GM19043 (cell line): ENCODE measurements at regions not wholly inside any gene's neighbourhood (a gene's known extent, or its start where the extent isn't known, plus 50 kb on each side); places are given as distances from the start of the nearest gene placed in this dataset.
"Not testable (repeated sequence)": the region's sequence is repeated elsewhere in the genome, so short reads cannot be mapped to it uniquely, and the experiment has no call there.

Source experiments
- ATAC-seq: cut with Tn5 transposase; IDR thresholded peaks from one replicate; pipeline ENCODE4 v1.9.1; 2021; ENCODE audit warnings: low read depth; ENCODE audit not compliant: unreplicated experiment

DNA sequence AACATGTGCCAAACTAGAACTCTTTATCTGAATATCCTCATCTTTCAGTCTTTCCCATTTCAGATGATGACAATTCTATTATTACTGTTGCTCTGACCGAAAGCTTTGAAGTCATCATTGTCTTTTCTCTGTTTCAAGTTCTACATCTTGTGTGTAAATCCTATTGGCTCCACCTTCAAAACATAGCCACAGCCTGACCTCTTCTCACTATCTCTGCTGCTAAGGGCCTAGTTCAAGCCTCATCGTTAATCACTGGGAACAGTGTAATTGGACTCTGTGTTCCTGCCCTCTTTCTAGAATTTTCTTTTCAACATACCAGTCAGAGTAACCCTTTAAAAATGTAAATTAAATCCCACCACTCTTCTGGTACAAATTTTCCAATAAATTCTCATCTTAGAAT lies 105.1 kb downstream of the OXSM start:
- ATAC-seq = no peak

DNA sequence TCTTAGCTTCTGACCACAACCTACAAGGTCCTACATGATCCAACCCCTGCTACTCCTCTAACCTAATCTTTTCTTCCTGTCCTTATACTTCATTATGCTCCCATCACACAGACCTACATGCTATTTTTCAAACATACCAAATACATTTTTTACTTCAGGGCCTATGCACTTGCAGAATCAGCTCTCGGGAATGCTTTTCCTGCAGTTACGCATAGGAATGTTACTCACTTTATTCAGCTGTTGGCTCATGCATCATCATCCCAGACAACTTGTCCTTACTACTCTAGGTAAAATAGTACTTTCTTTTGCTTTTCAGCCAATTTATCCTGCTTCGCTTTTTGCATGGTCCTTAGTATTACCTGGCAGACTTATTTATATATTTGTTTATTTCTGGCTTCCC lies 105.6 kb downstream of the OXSM start:
- ATAC-seq = no peak

DNA sequence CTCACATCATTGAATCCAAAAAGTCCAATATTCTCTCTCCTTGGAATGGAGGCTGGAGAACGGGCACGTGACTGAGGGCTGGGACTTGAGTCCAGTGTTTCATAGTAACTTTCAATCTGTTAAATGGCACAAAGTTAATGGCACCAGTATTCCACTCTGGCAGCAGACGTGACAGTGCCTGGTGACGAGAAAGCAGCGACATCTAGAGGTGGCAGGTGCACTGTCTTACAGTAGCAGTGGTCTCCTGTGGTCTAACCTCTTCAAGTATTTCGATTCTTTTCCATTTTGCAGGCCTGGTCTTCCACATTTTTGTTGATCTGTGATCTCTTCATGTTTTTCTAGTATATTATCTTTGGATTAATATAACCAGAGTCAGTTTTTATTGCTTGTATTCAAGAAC lies 107.1 kb downstream of the OXSM start:
- no peak for ATAC-seq

DNA sequence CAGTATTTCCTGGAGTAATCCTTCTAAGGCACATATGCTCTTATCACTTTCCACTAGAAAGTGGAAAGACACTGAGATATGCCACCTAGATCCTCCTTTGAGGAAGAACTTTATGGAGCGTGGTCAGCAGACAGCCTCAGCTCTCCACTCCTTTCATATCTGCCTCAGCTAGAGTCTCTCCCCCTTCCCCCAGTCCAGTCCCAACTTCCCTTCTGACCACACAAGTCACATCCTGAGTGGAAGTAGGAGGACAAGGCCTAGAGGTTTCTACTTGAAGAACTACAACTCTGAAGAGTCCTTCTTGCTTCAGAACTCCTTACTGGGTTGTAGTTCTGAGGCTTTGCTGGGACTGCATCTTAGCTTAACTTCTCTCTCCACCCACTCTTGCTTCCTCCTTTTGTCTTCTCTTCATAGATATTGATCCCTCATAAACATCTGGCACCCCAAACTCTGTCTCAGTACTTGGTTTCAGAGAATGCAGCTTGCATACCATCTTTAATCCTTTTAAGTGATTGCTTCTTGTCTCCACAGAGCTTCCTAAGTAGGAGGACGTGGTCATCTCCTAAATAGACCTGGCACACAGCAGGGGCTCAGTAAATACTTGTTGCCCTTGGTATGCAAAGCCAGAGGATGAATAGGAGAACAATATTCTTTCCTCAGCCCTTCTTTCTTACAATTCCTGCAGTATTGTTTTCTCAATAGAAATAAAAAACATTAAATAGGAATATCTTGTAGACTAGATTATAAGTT lies 109.6 kb downstream of the OXSM start:
- ATAC-seq = no peak

DNA sequence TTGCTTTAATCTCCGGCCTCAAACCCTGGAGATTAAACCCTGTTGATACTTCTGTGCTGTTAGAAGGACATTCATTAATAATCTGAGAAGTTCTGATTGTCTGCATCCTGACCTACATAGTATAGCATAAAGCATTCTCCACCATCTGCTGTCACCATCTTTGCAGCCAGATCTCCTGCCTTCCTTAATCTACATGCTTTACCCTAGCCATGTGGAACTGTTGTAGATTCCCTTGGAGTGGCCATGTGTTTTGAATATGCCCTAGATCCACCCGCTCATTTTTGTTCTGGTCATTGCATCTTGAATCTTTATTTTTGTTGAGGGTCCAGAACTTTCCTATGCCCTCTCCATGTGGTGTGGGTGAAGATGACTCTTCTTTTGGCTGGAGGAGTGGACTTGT lies 110.3 kb downstream of the OXSM start:
- ATAC-seq = no peak

DNA sequence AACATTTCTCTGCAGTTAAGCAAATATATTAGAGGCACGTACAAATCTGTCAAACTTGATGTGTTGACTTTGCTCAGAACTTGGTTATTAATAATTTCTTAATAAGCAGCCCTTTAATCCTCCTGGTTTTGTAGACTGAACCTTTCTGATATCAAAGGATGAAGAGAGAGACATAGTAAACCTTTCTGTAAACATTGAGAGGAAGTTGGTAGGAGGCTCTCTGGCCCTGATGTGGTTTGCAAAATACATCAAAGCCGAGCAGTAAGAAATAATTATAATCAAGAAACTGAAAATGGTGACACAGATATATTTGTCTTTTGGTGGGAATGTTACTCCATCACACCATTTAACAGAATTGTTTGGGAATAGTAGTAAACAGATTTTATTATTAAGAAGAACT lies 111.9 kb downstream of the OXSM start:
- ATAC-seq = no peak

DNA sequence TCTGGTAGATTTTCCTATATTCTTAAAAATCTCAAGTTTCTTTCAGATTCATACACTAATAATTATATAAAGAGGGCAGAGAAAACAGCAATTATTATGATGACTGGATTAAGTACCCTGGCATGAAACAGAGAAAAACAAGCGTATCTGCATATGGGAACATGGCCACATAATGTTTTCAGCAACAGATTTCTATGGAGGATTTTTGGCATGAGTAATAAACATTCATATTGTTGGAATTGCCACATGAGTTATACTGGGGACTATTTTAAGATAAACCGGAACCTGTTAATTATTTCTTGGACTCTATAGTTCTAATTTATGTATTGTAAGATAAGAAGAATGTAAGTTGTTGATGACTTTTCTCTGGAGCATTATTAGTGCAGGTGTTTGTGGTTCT lies 112.7 kb downstream of the OXSM start:
- no peak for ATAC-seq

DNA sequence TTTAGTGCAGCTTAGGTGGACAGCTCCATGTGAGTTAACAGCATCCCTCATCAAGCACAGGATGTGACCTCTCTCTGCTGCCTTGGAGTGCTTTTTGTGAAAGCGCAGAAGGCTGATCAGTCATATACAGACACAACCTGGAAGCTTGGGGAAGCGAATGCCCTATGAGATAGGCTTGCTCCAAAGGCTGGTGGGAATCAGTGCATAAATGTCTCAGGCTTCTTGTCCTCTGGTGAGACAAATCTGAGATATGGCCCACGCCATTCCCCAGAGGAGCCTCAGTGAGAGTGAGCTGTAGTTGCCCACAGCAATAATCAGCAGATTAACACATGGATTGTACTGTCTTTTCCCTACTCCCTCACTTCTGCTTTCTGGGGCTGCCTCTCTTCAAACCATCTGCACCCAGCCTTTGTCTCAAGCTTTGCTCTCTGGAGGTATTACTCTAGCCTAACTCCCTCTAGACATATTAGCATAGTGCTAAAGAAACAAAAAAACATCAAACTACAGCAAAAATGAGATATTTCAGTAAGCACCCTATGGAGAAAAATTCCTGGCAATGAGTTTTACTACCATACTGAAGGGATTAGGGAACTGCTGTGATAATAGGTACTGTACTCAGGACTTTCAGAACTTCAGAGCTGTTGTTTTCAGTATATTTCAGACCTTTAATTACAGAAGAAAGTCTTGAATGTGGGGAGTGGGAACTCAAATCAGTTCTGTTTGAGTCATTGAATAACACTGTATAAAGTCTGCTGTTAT lies 113.7 kb downstream of the OXSM start:
- ATAC-seq = no peak

DNA sequence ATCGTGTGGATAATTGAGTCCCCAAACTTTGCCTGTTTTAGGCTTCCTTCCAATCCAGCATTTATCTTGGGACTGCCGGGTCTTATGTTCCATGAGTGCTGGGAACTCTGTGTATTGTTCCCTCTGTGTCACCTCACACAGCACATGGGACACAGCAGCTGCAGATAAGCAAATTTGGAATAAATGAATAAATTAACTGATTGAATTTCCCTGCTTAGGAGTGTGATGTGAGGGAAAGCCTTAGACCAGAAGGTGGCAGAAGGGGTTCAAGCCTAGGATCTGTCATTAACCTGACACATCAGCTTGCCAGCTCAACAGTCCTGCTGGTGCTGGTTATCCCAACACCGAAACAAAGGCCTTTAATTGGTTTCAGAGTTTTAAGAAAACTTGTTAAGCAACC lies 114.3 kb downstream of the OXSM start:
- no peak for ATAC-seq

DNA sequence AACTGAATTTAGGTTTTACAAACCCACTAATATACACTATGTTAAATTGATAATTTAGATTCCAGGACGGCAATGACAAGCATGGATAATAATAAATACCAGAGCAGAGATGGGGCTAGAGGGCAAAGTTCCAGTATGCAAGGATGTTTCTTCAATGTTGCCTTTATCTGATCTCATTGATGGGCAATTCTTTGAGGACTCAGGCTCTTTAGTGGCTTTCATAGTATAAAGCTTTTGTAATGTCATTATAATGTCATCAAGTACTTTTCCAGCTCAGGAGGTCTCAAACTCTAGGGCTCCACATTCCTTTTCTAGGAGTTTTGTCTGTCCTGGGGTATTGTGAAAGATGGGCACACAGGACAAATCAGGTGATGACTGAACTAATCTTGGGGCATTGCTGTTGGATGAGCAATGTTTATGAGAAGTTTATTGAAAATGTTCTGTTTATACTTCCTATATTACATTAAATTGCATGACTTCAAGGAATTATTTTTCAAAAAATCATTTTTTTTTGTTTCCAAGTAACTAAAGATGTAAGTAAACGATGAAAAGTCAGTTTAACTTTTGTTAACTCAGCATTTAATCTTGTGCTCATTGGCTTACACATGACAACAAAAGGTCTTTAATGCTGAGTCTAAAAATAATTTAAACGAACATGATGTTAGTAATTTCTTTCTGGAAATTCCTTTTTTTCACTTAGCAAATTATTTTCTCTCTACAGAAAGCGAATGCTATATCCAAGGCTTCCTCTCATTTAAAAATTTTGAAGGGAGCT lies 116.4 kb downstream of the OXSM start:
- ATAC-seq = no peak

DNA sequence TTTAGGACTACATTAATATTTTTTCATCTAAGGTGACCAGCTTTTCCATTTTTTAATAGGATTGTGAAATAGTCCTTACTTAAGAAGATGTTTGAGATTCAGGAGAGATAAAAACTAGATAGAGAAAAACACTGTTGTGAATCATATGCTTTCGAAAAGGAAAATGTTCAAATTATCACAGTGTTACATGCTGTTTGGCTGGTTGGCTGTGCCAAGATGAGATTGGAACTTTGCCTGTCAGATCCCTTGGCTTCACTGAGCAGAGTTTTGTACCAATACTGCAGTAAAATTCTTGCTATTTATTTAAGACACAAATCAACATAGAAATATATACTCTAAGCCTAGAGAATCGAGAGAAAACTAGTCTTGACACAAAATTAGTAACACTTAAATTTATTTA lies 117.2 kb downstream of the OXSM start:
- ATAC-seq = no peak

DNA sequence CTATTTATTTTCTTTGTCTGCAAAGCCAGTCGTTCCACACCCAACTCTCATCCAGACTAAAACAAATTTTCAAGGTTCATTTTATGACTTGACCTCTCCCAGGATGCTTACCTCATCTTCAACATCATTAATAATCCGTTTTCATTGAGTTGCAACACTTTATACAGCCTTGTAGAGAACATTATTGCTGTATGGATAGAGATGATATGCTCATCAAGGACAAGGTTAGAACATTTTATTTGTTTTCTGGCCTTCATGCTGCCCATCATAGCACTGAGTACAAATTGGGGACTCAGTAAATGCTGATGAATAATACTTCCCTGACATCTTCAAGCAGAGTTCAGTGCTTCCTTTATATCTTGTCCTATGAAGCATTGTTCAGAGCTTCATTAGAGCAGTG lies 120.2 kb downstream of the OXSM start:
- ATAC-seq = no peak

DNA sequence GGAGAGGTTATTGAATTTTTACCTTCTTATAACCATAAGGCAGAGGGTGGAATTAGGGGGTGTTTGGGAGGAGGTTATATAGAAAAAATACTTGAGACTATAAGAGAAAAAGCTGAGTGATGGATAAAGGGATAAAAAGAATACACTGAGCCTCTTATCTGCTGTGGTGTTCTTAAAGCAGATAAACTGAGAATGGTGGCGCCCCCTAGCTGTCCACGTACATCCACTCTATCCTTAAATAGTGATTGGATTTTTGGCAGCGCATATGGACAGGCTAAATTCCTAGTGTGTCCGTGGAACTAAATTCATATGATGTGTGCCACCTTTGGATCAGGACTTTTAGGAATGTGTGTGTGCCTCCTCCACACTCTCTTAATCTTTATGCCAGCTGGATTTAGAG lies 121.1 kb downstream of the OXSM start:
- no peak for ATAC-seq

DNA sequence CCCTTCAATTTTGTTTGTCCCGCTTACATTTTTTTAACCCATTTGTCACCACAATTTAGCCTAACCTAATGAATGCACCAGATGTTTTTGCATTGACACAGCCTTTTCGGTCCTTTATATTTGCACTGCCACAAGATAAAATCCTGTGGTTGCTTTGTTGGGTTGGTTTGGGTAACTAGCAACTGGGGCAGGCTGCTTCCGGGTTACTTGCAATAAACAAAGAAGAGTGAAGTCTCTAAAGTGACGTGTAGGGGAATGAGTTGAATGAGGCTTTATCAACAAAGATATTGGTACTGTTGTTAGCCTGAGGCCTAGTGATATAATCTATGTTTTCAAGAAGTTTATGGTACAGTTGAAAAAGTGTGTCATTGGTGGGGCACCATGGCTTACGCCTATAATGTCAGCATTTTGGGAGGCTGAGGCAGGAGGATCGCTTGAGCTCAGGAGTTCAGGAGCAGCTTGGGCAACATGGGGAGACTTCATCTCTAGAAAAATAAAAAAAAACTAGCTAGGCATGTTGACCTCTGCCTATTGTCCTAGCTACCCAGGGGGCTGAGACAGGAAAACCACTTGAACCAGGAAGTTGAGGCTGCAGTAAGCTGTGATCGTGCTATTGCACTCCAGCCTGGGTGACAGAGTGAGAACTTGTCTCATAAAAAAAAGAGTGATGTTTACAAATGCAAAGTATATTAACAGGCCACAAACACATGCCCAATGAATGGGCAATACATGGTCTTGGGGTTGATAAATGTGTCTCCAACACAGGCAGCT lies 121.8 kb downstream of the OXSM start:
- no peak for ATAC-seq

DNA sequence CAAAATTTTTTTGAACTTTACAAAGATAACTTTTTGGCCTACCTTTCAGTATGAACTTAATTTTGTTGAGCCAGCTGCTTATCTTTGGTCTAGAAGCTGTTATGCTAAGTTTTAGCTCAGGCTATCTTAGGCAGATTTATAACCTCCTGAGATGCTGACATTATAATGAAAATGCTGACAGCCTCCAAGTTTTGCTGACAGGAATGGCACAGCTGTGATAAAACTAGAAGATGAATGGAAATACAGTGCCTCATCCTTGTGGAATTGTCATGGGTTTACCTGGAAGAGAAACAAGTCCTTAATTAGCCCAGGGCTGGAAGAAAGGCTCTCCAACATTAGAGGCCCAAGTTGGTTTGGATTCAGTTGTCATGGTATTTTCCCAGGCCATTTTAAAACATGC lies 123.3 kb downstream of the OXSM start:
- no peak for ATAC-seq

DNA sequence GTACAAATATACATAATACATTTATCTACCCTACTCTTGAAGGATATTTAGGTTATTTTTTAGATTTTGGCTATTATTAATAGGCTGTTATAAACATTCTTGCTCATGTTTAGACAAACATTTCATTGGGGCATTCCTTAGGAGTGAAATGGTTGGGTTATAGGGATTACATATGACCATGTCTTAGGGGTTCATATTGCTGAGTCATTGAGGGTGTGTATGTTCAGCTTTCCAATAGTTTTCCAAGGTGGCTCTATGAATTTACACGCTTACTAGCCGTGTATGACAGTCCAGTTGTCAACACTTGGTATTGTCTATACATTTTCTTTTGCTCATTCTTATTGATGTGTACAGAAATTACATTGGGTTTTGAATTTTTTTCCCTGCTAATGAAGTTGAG lies 125.8 kb downstream of the OXSM start:
- no peak for ATAC-seq

DNA sequence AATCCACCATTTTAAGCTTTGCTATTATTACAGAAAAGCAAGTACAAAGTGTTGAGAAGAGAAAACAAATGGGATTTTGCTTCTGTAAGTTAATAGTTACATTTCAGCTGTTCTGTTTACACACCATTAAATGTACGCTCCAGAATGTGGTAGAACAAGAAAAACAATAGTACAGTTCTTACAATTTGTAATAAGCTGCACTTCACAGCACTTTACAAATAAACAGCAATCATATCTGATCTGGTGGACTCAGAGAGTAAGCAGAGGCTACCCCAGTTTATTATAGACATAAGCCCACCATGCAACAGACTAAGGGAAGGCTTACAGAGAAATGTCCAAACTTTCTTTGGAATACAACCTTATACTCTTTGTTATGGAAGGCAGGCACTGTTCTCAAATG lies 126.4 kb downstream of the OXSM start:
- no peak for ATAC-seq

DNA sequence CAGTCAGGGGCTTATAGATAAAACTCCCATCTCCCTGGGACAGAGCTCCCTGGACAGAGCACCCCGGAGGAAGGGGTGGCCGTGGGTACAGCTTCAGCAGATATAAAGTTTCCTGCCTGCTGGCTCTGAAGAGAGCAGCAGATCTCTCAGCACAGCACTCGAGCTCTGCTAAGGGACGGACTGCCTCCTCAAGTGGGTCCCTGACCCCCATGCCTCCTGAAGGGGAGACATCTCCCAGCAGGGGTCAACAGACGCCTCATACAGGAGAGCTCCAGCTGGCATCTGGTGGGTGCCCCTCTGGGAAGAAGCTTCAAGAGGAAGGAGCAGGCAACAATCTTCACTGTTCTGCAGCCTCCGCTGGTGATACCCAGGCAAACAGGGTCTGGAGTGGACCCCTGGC lies 142.1 kb downstream of the OXSM start:
- ATAC-seq = not testable (repeated sequence)

DNA sequence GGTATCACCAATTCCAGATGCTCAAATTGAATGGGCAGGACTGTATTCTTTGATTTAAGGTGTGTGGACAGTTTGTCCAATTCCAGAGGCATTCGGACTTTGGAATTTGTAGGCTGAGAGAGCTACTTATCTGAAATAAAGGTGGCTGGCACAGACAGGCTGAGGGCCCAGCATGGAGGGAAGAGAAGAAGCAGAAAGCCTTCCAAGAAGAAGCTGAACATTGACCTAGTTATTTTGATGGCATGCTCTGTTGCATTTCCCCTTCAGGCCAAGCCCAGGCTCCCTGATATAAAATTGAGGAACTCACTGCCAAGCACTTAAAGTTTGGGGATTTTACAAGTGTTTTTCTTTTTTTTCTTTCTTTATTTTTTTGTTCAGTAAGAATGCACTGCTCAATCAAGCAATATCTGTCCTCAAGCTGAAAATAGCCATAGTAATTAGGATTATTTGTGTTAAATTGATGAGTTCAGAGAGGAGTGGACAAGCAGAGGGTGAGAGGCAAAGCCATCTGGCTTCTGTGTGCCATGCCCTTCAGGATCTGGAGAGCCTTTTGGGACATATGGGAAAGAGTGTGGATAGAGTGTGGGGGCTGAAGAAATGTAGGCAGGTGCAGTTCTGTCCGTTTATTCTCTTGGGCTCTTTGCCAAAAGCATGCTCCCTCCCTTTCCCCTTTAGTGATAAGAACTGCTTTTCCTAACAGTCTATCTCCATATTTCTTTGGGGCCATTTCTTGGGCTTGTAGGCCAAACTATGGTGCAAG lies 148.9 kb downstream of the OXSM start:
- ATAC-seq = no peak

DNA sequence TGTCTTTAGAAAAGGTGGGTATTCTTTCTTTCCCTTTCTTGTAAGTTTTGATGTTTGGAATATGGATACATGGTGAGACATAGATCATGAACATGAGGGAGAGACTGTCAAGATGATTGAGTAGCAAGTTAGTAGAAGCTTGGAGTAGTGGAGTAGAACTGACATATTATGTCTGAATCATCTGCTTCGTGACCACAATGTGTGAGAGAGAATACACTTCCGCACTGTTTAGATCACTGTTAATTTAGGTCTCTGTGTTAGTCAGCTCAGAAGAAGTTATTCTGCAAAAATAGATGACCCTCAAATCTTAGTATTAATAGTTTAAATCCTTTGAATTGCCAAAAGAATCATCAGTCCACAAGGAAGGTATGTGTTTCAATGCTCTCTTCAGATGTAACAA lies 151.0 kb downstream of the OXSM start:
- no peak for ATAC-seq
